ENCODE measurements at regions not wholly inside any gene's neighbourhood (a gene's known extent, or its start where the extent isn't known, plus 50 kb on each side); places are given as distances from the start of the nearest gene placed in this dataset.
"Not testable (repeated sequence)": the region's sequence is repeated elsewhere in the genome, so short reads cannot be mapped to it uniquely, and the experiment has no call there.

DNA sequence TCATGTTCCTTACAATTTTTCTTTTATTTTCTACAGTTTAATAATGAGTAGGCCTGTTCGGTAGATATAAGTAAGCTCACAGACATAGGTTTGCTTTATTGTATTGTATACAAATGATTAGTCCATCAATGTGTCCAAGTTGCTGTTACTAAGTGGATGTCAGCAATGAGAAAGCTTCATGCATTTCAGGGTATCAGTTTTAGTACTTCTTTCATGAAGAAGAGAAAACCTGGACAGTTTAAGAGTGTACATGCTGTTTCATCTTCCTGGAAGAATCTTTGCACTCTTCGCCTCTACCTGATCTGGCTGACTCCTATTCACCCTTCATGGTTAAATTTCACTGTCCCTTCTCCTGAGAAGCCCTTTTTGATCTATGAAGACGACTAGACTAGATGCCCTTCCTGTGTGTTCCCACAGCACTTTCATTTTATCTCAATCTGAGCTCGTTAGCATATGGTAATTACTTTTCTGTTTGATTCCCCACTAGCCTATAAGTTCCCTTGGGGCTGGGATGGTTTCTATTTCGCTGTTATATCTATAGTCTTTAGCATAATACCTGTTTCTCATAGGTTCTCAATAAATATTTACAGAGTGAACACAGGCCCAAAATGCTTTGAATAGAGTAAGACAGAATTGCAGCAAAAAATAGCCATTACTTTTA is 70.7 kb downstream of the CETN3 start:
- intact Hi-C loops (cut with micrococcal nuclease): no loop called here

DNA sequence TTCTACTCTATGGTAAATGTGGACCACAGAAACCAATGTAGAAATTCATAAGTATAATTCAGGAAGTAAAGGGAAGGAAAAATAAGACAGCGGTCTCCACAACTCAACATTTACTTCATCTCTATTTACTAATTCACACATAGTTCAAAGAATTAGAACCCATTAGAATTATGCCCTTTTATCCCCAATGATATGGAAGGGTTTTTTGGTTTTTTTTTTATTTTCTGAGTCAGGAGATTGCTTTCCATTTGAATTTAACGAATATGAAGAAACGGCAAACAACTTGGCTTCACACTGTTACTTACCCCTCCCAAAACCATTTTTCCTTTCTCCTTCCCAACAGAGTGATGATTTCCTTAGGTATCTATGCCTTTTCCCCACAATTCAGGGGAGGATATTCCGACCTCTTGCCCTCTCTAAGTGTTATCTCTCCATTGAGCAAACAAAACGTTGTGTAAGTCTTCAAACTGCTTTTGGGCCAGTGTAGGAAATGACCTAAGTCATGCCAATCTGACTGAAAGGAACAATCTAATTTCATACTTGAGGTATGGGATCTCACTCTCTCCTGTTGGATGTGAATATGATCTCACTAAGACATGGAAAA is 72.0 kb downstream of the CETN3 start:
- intact Hi-C loops (cut with micrococcal nuclease): no loop called here

DNA sequence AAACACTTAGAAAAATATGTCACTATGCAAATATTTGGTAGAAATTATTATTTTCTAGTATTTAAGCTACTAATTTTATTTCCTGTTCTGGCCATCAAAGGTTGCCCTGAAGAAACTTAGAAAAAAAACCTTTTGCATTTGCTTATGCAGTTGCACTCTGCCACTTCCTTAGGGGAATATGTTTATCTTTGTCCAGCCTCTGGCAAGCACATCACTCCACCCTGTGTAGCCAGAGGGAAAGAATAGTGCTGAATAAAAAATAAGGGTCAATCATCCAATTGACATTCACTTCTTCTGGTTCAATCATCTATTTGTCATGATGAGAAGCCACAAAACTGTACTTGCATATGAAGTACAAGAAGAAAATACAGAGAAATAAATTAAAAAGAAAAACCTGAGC is 72.8 kb downstream of the CETN3 start:
- intact Hi-C loops (cut with micrococcal nuclease): no loop called here

DNA sequence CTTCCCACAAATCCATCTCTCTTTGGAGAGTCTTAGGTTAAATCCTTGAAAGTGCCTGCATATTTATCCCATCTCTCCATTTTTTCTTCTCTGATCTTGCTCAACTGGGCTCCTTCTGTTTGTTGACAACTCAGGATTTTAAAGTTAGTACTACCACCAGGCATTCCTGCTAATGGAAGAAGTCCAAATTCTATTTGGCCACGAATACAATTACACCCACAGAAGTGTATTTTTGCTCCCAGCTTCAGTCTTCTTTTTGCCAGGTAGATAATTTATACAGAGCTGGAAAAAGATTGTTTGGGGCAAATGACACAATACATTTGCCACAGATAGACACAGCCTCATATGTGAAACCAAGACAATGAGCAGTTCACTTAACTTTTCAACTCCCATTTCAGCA is 74.8 kb downstream of the CETN3 start:
- intact Hi-C loops (cut with micrococcal nuclease): no loop called here

DNA sequence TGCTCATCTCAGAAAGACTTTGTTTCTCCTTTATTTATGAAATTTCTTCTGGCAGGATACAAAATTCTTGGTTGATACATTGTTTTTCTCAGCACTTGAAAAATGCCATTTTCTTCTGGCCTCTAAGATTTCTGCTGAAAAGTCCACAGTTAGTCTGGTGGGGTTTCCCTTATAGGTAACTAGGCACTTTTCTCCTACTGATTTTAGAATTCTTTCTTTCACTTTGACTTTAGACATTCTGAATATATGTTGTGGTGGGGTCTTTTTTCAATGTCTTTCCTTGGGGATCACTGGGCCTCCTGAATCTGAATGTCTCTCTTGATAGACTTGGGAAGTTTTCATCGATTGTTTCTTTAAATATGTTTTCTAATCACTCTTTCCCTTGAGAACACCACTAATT is 79.6 kb downstream of the CETN3 start:
- intact Hi-C loops (cut with micrococcal nuclease): no loop called here

DNA sequence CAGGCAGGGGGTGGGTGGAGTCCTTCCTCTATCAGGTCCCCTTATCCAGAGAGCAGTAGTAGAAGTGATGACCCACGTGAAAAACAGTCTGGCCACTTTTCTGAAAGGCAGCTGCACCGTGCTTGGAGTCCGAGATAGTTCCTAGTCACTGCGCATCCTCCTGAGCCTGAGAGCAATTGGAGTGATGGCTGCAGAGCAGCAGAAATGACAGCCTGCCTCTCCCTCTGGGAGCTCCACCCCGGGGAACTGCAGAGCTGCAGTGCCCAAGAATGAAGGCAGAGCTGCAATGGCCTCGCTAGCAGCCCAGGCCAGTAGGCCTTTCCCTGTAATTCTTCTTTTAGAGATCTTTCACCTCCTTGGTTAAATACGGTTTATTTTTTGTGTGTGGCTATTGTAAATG is 82.6 kb downstream of the CETN3 start:
- intact Hi-C loops (cut with micrococcal nuclease): no loop called here

DNA sequence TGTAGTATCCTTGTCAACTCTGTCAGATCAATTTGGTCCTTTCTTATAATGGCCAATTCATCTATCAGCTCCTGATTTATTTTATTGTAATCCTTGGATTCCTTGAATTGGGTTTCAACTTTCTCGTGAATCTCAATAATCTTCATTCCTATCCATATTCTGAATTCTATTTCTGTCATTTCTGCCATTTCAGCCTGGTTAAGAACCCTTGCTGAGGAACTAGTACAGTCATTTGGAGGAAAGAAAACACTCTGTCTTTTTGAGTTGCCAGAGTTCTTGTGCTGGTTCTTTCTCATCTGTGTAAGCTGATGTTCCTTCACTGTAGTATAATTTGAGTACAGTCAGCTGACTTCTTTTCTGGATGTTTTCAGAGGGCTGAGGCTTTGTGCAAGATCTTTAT is 84.5 kb downstream of the CETN3 start:
- intact Hi-C loops (cut with micrococcal nuclease): no loop called here

DNA sequence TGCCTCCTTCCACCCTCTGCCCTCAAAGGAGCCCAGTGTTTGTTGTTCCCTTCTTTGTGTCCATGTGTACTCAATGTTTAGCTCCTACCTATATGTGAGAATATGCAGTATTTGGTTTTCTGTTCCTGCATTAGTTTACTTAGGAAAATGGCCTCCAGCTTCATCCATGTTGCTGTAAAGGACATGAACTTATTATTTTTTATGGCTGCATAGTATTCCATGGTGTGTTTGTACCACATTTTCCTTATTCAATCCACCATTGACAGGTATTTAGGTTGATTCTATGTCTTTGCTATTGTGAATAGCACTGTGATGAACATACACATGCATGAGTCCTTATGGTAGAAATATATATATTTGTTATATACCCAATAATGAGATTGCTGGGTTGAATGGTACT is 89.2 kb downstream of the CETN3 start:
- intact Hi-C loops (cut with micrococcal nuclease): not testable (repeated sequence)

DNA sequence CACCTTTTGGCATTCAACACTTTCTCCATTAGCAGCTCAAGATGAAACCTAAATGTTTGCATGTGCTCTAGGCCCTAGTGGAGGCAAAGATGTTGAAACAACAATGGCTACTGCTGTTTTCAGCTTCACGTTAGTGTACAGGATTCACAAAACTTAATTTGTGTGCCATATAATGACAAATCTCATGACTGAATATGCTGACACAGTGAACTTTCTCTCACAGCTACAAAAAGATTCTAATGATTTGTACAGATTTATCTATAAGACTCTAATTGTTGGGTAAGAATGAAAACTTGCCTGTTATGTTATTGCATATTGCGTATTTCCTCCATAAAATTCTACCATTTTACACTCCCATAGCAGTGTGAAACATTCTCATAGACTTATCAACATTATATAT is 97.5 kb downstream of the CETN3 start:
- intact Hi-C loops (cut with micrococcal nuclease): no loop called here

DNA sequence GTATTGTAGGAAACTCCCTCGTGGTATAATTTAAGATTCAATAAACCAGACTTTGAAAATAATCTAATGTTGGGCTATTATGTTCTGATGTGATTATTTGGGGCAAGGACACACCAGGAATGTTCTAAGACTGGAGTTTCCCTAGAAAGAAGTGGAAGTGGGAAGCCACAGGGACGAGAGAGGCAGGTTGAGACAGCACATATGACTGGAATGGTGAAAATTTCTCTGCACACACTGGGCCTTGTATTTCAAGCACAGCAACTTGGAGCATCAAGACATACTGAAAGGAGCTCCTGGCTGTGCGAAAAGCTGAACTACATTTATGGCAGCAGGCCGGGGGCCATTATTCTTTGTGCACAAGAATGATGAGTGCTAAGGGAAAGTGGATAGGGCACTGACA is 98.2 kb downstream of the CETN3 start:
- intact Hi-C loops (cut with micrococcal nuclease): no loop called here

DNA sequence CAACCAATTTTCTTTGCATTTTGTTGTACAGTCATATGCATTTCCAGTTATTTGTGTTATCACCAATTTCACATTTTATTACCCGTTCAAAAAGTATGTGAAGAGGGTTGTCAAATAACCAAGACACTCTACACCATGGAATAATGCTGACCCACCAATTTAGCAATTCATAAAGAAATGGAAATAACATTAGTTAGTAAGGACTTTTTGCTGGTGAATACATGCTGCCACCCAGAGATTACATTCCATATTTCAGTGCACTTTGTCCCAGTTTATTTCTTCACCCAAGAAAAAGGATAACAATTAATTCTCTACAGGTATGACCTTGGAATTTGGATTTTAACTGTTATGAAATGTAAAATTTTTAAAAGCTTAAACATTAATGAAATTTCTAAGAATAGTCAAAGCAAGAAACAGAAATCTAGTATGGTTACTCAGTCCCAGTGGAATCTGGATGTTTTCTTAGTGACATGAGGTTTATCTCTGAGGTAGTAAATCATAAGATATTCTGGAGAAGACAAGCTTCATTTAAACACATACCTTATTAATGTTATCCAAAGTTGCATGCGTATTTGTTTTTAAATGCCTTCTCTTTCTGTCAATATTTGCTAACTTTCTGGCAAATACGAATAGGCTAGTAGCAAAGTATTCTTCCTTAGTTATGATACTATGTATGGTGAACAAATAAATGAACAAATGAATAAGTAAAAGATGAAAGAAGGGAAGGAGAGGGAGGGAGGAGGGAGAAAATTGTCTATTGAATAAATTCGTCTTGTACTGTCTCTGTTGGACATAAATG is 100.6 kb downstream of the CETN3 start:
- intact Hi-C loops (cut with micrococcal nuclease): no loop called here

DNA sequence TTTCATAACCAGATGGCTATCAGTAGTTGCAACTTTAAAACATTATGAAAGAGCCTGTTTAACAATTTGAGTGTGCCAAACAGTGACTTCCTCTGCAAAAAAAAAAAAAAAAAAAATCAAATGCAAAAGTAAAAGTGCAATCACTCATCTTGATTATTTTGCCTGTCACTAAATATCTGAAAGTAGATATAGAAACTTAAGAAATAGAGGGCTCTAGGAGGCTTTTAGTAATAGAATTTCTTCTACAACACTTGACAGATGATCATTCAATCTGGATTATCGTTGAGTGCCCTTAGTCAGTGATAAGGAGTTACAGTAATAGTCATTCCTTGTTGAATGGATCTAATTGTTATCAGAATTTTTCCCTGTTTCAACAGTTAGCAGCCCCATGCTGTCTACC is 101.8 kb downstream of the CETN3 start:
- intact Hi-C loops (cut with micrococcal nuclease): no loop called here

DNA sequence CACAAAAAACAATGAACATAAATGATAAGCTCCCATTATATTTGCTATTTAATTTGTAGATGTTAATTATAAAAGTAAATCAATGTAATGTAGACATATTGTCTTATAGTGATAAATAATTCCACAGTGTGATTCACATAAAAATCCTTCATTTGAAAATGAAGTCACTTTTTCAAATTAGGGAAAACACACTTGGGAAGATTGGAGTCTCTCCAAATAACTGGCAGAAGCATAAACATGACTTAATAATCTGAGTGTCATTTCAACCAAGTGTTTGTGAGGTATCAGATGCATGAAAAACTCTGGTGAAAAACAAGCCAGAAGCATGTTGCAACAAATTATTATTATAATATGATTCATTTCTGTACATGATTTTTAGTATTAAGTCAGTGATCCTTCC is 102.2 kb downstream of the CETN3 start:
- intact Hi-C loops (cut with micrococcal nuclease): no loop called here

DNA sequence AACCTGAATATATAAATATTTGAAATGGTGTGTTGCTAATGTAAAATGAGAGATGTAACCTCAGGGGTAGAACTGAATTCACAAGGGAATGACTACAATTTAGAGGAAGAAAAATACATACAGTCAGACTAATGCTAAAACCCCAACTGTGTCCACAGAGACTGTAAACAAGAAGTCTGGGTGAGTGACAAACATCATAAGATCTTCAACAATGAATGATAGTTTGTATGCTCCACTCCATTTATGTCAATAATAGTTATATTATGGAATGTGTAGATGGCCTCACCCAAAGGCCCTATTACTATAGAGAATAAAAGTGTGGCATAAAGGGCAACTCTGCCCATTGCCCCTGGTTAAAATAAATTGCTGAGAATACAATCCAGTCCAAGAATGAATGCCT is 102.9 kb downstream of the CETN3 start:
- intact Hi-C loops (cut with micrococcal nuclease): no loop called here

DNA sequence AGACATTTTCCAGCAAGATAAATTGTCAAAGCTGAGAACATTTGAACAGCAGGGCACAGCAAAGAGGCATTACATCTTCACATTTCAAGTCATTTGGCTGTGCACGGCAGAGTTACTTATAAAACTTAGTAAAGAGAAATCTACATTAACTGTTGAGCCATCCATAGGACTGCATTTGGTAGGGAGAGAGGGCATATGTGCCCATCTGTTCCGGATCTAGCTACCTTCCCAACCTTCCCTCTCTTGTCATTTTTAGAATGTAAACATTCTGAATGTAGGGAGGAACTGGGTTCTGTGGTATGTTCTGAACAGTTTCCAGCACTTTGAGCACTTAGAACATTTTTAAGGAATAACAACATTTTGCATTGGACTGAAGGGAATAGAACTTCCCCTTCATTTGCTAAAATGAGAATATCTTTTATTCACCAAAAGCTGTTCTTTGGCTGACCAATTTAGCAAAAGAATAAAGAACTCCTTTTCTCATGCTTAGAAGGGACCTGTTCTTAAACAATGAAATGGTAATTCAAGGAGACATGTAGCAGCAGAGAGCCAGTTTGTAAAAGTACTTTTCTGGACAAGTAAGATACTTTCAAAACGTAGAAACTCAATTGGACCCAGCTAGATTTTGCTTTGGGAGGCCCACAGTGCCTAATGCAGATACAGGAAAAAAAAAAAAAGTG is 104.4 kb downstream of the CETN3 start:
- intact Hi-C loops (cut with micrococcal nuclease): no loop called here

DNA sequence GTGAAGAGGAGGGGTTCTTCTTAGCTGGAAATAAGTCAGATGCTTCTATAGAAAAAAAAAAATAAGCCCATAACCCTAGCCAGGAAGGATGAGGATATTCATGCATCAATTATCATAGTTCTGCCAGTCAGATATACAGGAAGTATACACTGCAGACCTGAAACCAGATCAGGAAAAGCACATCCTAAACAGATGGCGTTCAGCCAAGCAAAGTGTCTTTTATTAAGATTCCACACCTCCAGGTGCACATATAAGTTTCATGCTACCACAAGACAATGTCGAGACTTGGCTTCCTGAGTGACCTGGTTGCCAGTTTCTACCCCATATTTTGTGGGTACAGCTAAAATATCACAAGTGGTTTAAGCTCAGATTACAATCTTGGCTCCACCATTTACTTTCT is 108.3 kb downstream of the CETN3 start:
- intact Hi-C loops (cut with micrococcal nuclease): no loop called here

DNA sequence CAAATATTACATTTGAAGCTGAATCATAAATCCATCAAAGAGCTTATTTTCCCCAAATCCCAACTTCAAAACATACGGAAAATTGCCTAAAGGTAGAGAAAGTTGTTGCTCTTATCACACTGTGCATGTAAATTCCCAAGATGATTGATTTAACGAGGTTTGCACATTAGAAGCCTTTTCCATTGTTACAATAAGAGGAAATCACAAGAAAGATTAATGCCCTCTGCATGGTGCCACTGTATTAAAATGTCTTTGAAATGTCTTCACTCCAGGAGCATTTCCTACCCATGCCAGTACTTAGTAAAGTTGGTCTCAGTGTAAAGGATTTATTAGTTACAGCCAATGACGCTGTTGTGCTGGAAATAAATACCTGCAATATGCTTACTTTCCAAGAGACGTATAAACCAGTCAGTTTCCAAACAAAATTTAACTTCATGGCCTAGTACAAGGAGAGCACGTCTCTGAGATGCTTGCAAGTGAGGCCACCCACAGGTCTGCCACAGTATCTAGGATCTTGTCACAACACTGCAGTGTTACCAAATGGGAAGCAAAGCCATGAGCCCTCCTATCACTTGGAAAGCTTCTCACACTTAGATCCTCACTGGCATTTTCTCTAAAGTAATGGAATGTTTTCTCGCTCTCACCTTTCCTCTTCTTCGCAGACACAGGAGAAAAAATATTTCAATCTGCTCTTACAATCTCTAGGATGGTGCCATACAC is 112.4 kb downstream of the CETN3 start:
- intact Hi-C loops (cut with micrococcal nuclease): no loop called here

DNA sequence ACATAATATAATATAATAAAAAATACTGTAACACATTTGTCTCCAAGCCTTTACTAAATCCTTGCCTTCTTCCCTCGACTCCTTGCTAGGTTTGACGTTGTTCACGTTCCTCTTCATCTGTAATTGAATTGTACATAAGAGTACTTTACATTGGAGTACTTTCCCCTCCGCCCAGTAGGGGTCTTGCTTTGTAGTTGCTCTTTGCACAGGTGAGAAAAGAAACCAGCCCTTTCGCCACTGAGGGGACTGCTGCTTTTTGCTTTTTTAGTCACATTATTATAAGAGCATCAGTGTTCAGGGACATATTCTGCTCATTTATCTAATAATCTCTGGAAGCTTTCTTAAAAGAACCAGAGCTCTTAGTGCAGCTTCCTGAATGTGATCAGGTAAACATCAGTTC is 115.0 kb downstream of the CETN3 start:
- intact Hi-C loops (cut with micrococcal nuclease): no loop called here

DNA sequence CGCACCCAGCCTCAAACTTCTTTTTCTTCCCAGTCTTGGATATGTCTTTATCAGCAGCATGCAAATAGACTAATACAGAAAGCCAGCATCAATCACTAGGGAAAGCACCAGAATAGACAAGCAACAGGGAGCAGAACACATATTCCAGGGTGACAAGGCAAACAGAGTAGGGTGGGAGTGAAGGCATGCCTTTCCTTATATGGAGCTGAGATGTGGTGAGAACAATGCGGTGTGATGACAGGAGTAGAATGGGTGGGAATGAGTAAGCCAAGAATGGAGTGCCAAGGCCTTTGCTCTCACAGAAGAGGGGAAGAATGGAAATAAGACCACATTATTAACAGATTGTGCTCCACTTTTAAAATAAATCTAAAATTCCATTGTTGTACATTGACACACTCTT is 115.6 kb downstream of the CETN3 start:
- intact Hi-C loops (cut with micrococcal nuclease): no loop called here

DNA sequence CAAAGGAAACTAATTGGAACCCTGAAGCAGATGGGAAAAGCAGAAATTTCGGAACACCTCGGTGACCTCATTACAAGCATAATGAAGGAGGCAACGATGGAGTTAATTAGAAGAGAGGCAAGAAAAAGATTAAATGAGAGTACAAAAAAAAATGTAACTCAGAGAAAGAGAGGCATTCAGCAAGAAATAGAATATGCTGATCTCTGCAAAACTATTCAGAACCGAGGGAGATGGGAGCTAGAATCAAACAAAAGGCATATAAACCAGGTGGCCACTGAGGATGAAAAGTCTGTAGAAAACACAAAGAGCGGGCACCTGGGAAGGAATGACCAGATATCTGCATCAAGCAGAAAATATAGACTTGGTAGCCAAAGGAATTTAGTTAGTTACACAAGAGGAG is 118.9 kb downstream of the CETN3 start:
- intact Hi-C loops (cut with micrococcal nuclease): no loop called here

DNA sequence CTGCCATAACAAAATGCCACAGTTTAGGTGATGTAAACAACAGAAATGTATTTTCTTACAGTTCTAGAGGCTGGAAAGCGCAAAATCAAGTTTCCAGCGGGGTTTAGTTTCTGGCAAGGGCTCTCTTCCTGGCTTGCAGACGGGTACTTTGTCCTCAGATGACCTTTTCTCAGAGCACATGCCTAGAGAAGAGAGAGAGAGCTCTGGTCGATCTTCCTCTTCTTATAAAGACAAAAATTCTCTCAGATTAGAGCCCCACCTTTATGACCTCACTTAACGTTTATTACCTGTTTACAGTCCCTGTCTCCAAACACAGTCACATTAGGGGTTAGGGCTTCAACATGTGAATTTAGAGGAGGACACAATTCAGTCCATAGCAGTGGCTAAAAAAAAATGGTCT is 119.7 kb downstream of the CETN3 start:
- intact Hi-C loops (cut with micrococcal nuclease): no loop called here

DNA sequence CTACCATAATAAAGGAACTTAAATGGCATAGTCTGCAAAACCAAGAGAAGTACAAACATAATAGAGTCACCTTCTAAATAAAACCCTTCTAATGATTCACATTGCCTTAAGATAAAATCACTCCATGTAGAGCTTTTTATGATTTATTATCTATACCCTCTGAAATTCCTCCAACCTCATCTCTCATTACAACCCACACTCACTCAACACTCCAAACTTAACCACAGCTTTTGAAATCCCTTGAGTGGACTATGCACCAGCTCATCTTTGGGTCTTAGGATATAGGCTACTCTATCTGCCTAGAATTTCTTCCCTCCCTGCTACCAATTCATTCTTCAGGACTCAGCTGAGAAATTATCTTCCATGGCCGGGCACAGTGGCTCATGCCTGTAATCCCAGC is 122.5 kb downstream of the CETN3 start:
- intact Hi-C loops (cut with micrococcal nuclease): no loop called here

All from T-helper 1 cell treated with Interleukin-12 subunit alpha and Interleukin-12 subunit beta and Interleukin-4 antibody, amounts not matched to agents 30 ng/mL and 1 ng/mL, for 36 hours (primary cell).